Progenitor cell of endocrine pancreas (in vitro differentiated cells): ENCODE measurements at regions not wholly inside any gene's neighbourhood (a gene's known extent, or its start where the extent isn't known, plus 50 kb on each side); places are given as distances from the start of the nearest gene placed in this dataset.
"Not testable (repeated sequence)": the region's sequence is repeated elsewhere in the genome, so short reads cannot be mapped to it uniquely, and the experiment has no call there.

ENCODE experiments used
- DNase-seq: peaks from one replicate; pipeline ENCODE4 v3.0.0; 2021; ENCODE audit warnings: low spot score; ENCODE audit not compliant: unreplicated experiment
- H3K27ac Mint-ChIP-seq: 2 replicates; pipeline ENCODE4 v1.8.0; 2021; ENCODE audit warnings: mild to moderate bottlenecking, moderate library complexity, mixed read lengths
- H3K27me3 Mint-ChIP-seq: 2 replicates; pipeline ENCODE4 v1.8.0; 2021; ENCODE audit warnings: mixed read lengths
- H3K36me3 Mint-ChIP-seq: 2 replicates; pipeline ENCODE4 v1.8.0; 2022; ENCODE audit warnings: mixed read lengths; ENCODE audit not compliant: insufficient read depth
- H3K4me1 Mint-ChIP-seq: 2 replicates; pipeline ENCODE4 v1.8.0; 2021; ENCODE audit warnings: low read depth, mixed read lengths
- H3K4me3 Mint-ChIP-seq: 2 replicates; pipeline ENCODE4 v1.8.0; 2021; ENCODE audit warnings: low read depth, mild to moderate bottlenecking, moderate library complexity, mixed read lengths
- H3K9me3 Mint-ChIP-seq: 2 replicates; pipeline ENCODE4 v1.8.0; 2021; ENCODE audit warnings: low read depth, mixed read lengths
- CTCF ChIP-seq: fragments of 200-600 bp; sonication (generic); IDR thresholded peaks from one replicate; pipeline ENCODE4 v1.5.0; 2021; ENCODE audit warnings: antibody characterized with exemption, mild to moderate bottlenecking; ENCODE audit not compliant: unreplicated experiment

- Mint-ChIP-seq H3K9me3 (no peaks in the 10 kb centered on the region), H3K4me1 (no peaks in the 10 kb centered on the region), H3K27ac (no peak overlapping the region), H3K27me3 (peaks cover 10% of the 10 kb centered on the region), H3K4me3 (no peak overlapping the region), H3K36me3 (no peaks in the 10 kb centered on the region)
- TF ChIP-seq CTCF = no peak
- DNase-seq = no peak
Observed at GRCh38 chr16:26982422-26982821, 84.3 kb upstream of the C16orf82 start.

GRCh38 chr16:26983426-26983825, 83.3 kb upstream of the C16orf82 start:
- Mint-ChIP-seq H3K27me3 (peaks cover 10% of the 10 kb centered on the region), H3K27ac (no peak overlapping the region), H3K9me3 (no peaks in the 10 kb centered on the region), H3K4me1 (no peaks in the 10 kb centered on the region), H3K36me3 (no peaks in the 10 kb centered on the region), H3K4me3 (no peak overlapping the region)
- no peak for DNase-seq
- TF ChIP-seq CTCF = no peak

- H3K27me3 Mint-ChIP-seq = peaks cover 7% of the 10 kb centered on the region
- TF ChIP-seq CTCF = no peak
- H3K36me3 Mint-ChIP-seq = no peaks in the 10 kb centered on the region
- H3K27ac Mint-ChIP-seq = no peak overlapping the region
- no peaks in the 10 kb centered on the region for H3K4me1 Mint-ChIP-seq
- H3K4me3 Mint-ChIP-seq = no peak overlapping the region
- no peaks in the 10 kb centered on the region for H3K9me3 Mint-ChIP-seq
- no peak for DNase-seq
Observed at GRCh38 chr16:26985100-26986065, 81.3 kb upstream of the C16orf82 start.

GRCh38 chr16:26987597-26988010, 79.1 kb upstream of the C16orf82 start:
- H3K36me3 Mint-ChIP-seq = no peaks in the 10 kb centered on the region
- no peak overlapping the region for H3K4me3 Mint-ChIP-seq
- H3K4me1 Mint-ChIP-seq = no peaks in the 10 kb centered on the region
- no peaks in the 10 kb centered on the region for H3K9me3 Mint-ChIP-seq
- TF ChIP-seq CTCF = no peak
- peaks cover 9% of the 10 kb centered on the region for H3K27me3 Mint-ChIP-seq
- no peak for DNase-seq
- no peak overlapping the region for H3K27ac Mint-ChIP-seq

- Mint-ChIP-seq H3K36me3 (no peaks in the 10 kb centered on the region), H3K9me3 (no peaks in the 10 kb centered on the region)
Observed at GRCh38 chr16:26988186-26988585, 78.5 kb upstream of the C16orf82 start.

GRCh38 chr16:26990384-26991120, 76.2 kb upstream of the C16orf82 start:
- not testable (repeated sequence) for H3K9me3 Mint-ChIP-seq, DNase-seq, H3K4me3 Mint-ChIP-seq, H3K27ac Mint-ChIP-seq, H3K36me3 Mint-ChIP-seq, H3K4me1 Mint-ChIP-seq
- H3K27me3 Mint-ChIP-seq = peaks cover 22% of the 10 kb centered on the region

More at GRCh38 chr16:26988186-26988585, 78.5 kb upstream of the C16orf82 start:
- H3K27ac Mint-ChIP-seq = no peak overlapping the region
- H3K27me3 Mint-ChIP-seq = peaks cover 10% of the 10 kb centered on the region
- no peak for DNase-seq
- H3K4me3 Mint-ChIP-seq = no peak overlapping the region
- H3K4me1 Mint-ChIP-seq = no peaks in the 10 kb centered on the region
- TF ChIP-seq CTCF = no peak
